SK-N-SH (cell line): ENCODE measurements at regions not wholly inside any gene's neighbourhood (a gene's known extent, or its start where the extent isn't known, plus 50 kb on each side); places are given as distances from the start of the nearest gene placed in this dataset.

Experiments used
- CTCF ChIA-PET: fragments of 300-600, 350-600 bp; formaldehyde crosslinking; extraction: SDS; loops from one replicate; lab custom pipeline; 2021; lab: Yijun Ruan, JAX
- POLR2A ChIA-PET: fragments of 350-600 bp; sonication (Branson Sonifier 250); formaldehyde crosslinking; extraction: SDS; loops from one replicate; lab custom pipeline; 2020; ENCODE audit warnings: antibody characterized with exemption, inconsistent platforms; lab: Yijun Ruan, JAX
- DNase-seq: peaks from one replicate; pipeline ENCODE4 v3.0.0; 2012
- H2AFZ ChIP-seq: fragments of 200-600 bp; sonication (generic); 2 replicates; pipeline ENCODE4 v1.8.1; 2016; ENCODE audit warnings: antibody characterized with exemption, mild to moderate bottlenecking, low read depth
- H3F3A ChIP-seq: fragments of 200-600 bp; sonication (generic); replicated peaks from 2 replicates; pipeline ENCODE3; 2016; ENCODE audit warnings: antibody characterized with exemption, mild to moderate bottlenecking; ENCODE audit not compliant: insufficient read depth
- H3K27ac ChIP-seq, 2 experiments: fragments of 200-500 bp in 1 of 2; fragments of 200-600 bp in 1 of 2; sonication (Bioruptor generic) in 1 of 2; sonication (generic), shearing (Covaris generic) in 1 of 2; 2 replicates each; pipeline versions ENCODE4 v1.5.1 to v1.6.1; 2014 to 2016; ENCODE audit warnings: low read depth in 2 of 2, inconsistent platforms in 1 of 2, low read length in 1 of 2, mild to moderate bottlenecking in 1 of 2, mixed read lengths in 1 of 2
- H3K27me3 ChIP-seq: fragments of 200-600 bp; sonication (generic), shearing (Covaris generic); 2 replicates; pipeline ENCODE4 v1.6.1; 2016; ENCODE audit warnings: mixed run types; ENCODE audit not compliant: insufficient read depth
- H3K36me3 ChIP-seq, 2 experiments: fragments of 200-500 bp in 1 of 2; fragments of 200-600 bp in 1 of 2; sonication (Bioruptor generic) in 1 of 2; sonication (generic) in 1 of 2; replicated peaks in 1 of 2; 2 replicates each; pipeline versions ENCODE3 to v1.5.1; 2014 to 2016; ENCODE audit warnings: low read length in 1 of 2, mild to moderate bottlenecking in 1 of 2; ENCODE audit not compliant: insufficient read depth in 2 of 2, control insufficient read depth in 1 of 2
- H3K4me1 ChIP-seq, 2 experiments: fragments of 200-500 bp in 1 of 2; fragments of 200-600 bp in 1 of 2; sonication (Bioruptor generic) in 1 of 2; sonication (generic), shearing (Covaris generic) in 1 of 2; 2 replicates each; pipeline versions ENCODE4 v1.5.1 to v1.6.1; 2014 to 2016; ENCODE audit warnings: low read depth in 1 of 2, low read length in 1 of 2, mixed run types in 1 of 2; ENCODE audit not compliant: insufficient read depth in 2 of 2, control insufficient read depth in 1 of 2
- H3K4me2 ChIP-seq: fragments of 200-600 bp; sonication (generic), shearing (Covaris generic); 2 replicates; pipeline ENCODE4 v1.6.1; 2017; ENCODE audit warnings: mixed run types
- H3K4me3 ChIP-seq, 2 experiments: fragments of 200-500 bp in 1 of 2; fragments of 200-600 bp in 1 of 2; sonication (Bioruptor generic) in 1 of 2; sonication (generic), shearing (Covaris generic) in 1 of 2; 2 replicates each; pipeline versions ENCODE4 v1.5.1 to v1.8.1; 2014 to 2016; ENCODE audit warnings: low read depth in 2 of 2, inconsistent platforms in 1 of 2, low read length in 1 of 2, mild to moderate bottlenecking in 1 of 2, mixed read lengths in 1 of 2, moderate library complexity in 1 of 2
- H3K79me2 ChIP-seq: fragments of 200-600 bp; sonication (generic); 2 replicates; pipeline ENCODE4 v1.8.1; 2017; ENCODE audit warnings: mild to moderate bottlenecking; ENCODE audit not compliant: insufficient read depth
- H3K9ac ChIP-seq: fragments of 200-600 bp; sonication (generic); 2 replicates; pipeline ENCODE4 v1.6.1; 2017; ENCODE audit warnings: mixed run types
- H3K9me2 ChIP-seq: fragments of 200-600 bp; sonication (generic); 2 replicates; pipeline ENCODE4 v1.6.1; 2017; ENCODE audit warnings: mixed run types
- H3K9me3 ChIP-seq: fragments of 200-600 bp; sonication (generic); 2 replicates; pipeline ENCODE4 v1.6.1; 2017; ENCODE audit warnings: mixed run types, mild to moderate bottlenecking, moderate library complexity
- H4K20me1 ChIP-seq: fragments of 200-600 bp; sonication (generic); 2 replicates; pipeline ENCODE4 v1.6.1; 2017; ENCODE audit warnings: mild to moderate bottlenecking, mixed run types; ENCODE audit not compliant: insufficient read depth
- CHD2 ChIP-seq: fragments of 150-350 bp; IDR thresholded peaks from 2 replicates; pipeline ENCODE4 v1.6.1; 2018; ENCODE audit warnings: low read length; ENCODE audit not compliant: partially characterized antibody
- ELF1 ChIP-seq: IDR thresholded peaks from 2 replicates; pipeline ENCODE4 v1.4.0; 2012
- EP300 ChIP-seq, 2 experiments: IDR thresholded peaks; 2 replicates each; pipeline versions ENCODE4 v1.4.0 to v1.6.1; 2012; ENCODE audit warnings: borderline replicate concordance in 1 of 2, low read depth in 1 of 2, low read length in 1 of 2
- EZH2phosphoT487 ChIP-seq: fragments of 200-600 bp; sonication (generic); IDR thresholded peaks from 2 replicates; pipeline ENCODE4 v1.6.1; 2017; ENCODE audit warnings: low read depth, mixed run types, mild to moderate bottlenecking, antibody characterized with exemption, moderate library complexity, borderline replicate concordance
- FOSL2 ChIP-seq: IDR thresholded peaks from 2 replicates; pipeline ENCODE4 v1.4.0; 2012; ENCODE audit warnings: low read depth, mild to moderate bottlenecking, moderate library complexity, borderline replicate concordance
- FOXJ3 ChIP-seq: sonication (generic); formaldehyde crosslinking; IDR thresholded peaks from 2 replicates; pipeline ENCODE4 v1.5.1; 2020; ENCODE audit warnings: mild to moderate bottlenecking, missing genetic modification reagents
- FOXM1 ChIP-seq: IDR thresholded peaks from 2 replicates; pipeline ENCODE4 v1.4.0; 2012; ENCODE audit warnings: low read depth, mild to moderate bottlenecking
- GABPA ChIP-seq: IDR thresholded peaks from 2 replicates; pipeline ENCODE4 v1.4.0; 2012; ENCODE audit warnings: low read depth, mild to moderate bottlenecking
- GATA2 ChIP-seq: sonication (generic); formaldehyde crosslinking; IDR thresholded peaks from 2 replicates; pipeline ENCODE4 v1.5.0; 2020; ENCODE audit warnings: mild to moderate bottlenecking, missing genetic modification reagents
- JUND ChIP-seq: IDR thresholded peaks from 2 replicates; pipeline ENCODE4 v1.4.0; 2012
- MEF2A ChIP-seq: IDR thresholded peaks from 2 replicates; pipeline ENCODE4 v1.4.0; 2012; ENCODE audit warnings: low read depth, borderline replicate concordance
- NFIC ChIP-seq: IDR thresholded peaks from 2 replicates; pipeline ENCODE4 v1.4.0; 2012; ENCODE audit warnings: borderline replicate concordance
- NRF1 ChIP-seq: IDR thresholded peaks from 2 replicates; pipeline ENCODE4 v1.6.1; 2012; ENCODE audit warnings: low read depth, mild to moderate bottlenecking, low read length
- RAD21 ChIP-seq: IDR thresholded peaks from 2 replicates; pipeline ENCODE4 v1.6.1; 2012; ENCODE audit warnings: mild to moderate bottlenecking, low read length
- RXRA ChIP-seq: IDR thresholded peaks from 2 replicates; pipeline ENCODE4 v1.4.0; 2012; ENCODE audit warnings: low read depth, mild to moderate bottlenecking, borderline replicate concordance
- SIN3A ChIP-seq: IDR thresholded peaks from 2 replicates; pipeline ENCODE4 v1.6.1; 2012; ENCODE audit warnings: low read depth, mild to moderate bottlenecking, low read length, moderate library complexity, borderline replicate concordance
- TEAD4 ChIP-seq: IDR thresholded peaks from 2 replicates; pipeline ENCODE4 v1.4.0; 2012; ENCODE audit warnings: mild to moderate bottlenecking, borderline replicate concordance; ENCODE audit not compliant: insufficient read depth
- YY1 ChIP-seq: IDR thresholded peaks from 2 replicates; pipeline ENCODE4 v1.4.0; 2012; ENCODE audit warnings: low read depth, mild to moderate bottlenecking
- WGBS: methylation state at CpG from one replicate; pipeline ENCODE4 v1.1.6; 2017; ENCODE audit warnings: low lambda C conversion rate; 5-methylcytosine and 5-hydroxymethylcytosine counted together
- TF ChIP-seq, protein P1 (sequence below): fragments of 200-600 bp; sonication (generic); IDR thresholded peaks from 2 replicates; pipeline ENCODE4 v1.6.1; 2017; ENCODE audit warnings: antibody characterized with exemption, mild to moderate bottlenecking, moderate library complexity
- TF ChIP-seq, protein P2 (sequence below): IDR thresholded peaks from 2 replicates; pipeline ENCODE4 v1.4.0; 2012; ENCODE audit warnings: low read depth
- TF ChIP-seq, protein P3 (sequence below): IDR thresholded peaks from 2 replicates; pipeline ENCODE4 v1.4.0; 2012; ENCODE audit warnings: low read depth, borderline replicate concordance
- TF ChIP-seq, protein P4 (sequence below): fragments of 150-350 bp; IDR thresholded peaks from 2 replicates; pipeline ENCODE4 v1.6.1; 2017; ENCODE audit warnings: antibody characterized with exemption, low read length, low read depth, borderline replicate concordance

DNA sequence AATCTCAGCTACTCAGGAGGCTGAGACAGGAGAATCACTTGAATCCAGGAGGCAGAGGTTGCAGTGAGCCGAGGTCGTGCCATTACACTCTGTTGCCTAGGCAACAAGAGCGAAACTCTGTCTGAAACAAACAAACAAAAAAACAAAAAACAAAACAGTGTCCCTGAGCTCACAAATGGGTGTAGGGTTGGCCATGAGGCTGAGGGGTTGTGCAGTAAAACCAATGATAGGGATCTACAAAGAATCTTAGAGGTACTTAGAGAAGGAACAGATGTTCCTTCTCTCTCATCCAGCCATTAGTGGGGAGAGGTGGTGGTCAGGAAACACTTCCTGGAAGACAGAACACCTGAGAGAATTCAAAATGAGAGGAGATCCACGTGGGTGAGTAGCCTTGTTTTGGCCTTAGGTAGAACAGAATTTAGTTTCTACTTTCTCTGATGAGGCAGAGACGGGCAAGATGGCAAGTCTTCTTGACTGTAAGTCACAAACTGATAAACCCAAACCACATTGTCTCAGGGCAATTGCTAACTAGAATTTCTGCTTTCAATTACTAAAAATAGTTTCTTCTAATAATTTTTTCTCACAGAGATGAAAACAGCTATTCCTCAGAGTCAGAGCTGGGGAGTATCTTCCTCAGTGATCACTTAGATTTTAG is 61.5 kb upstream of the PPM1B start:
- Histone ChIP-seq H3K27ac (no peak overlapping the region), H3K9me3 (no peaks in the 10 kb centered on the region), H3K79me2 (no peaks in the 10 kb centered on the region), H3K9ac (no peak overlapping the region), H3F3A (no peaks in the 10 kb centered on the region), H4K20me1 (no peaks in the 10 kb centered on the region), H3K4me2 (no peak overlapping the region), H3K4me3 (no peak overlapping the region), H2AFZ (no peak overlapping the region), H3K36me3 (no peaks in the 10 kb centered on the region), H3K27me3 (no peaks in the 10 kb centered on the region), H3K9me2 (no peaks in the 10 kb centered on the region), H3K4me1 (no peaks in the 10 kb centered on the region)
- ChIA-PET CTCF (interaction anchor here (0.8 to 2.5 kb wide), 5 partner anchors 16 to 137 kb away, joined by 3 to 6 read pairs (median 4); no protein-coding TSS in a partner anchor), POLR2A (interaction anchor here (0.7 kb wide), 1 partner anchor 110 kb away, joined by 3 read pairs; no protein-coding TSS in a partner anchor)
- TF ChIP-seq, protein P1, sequence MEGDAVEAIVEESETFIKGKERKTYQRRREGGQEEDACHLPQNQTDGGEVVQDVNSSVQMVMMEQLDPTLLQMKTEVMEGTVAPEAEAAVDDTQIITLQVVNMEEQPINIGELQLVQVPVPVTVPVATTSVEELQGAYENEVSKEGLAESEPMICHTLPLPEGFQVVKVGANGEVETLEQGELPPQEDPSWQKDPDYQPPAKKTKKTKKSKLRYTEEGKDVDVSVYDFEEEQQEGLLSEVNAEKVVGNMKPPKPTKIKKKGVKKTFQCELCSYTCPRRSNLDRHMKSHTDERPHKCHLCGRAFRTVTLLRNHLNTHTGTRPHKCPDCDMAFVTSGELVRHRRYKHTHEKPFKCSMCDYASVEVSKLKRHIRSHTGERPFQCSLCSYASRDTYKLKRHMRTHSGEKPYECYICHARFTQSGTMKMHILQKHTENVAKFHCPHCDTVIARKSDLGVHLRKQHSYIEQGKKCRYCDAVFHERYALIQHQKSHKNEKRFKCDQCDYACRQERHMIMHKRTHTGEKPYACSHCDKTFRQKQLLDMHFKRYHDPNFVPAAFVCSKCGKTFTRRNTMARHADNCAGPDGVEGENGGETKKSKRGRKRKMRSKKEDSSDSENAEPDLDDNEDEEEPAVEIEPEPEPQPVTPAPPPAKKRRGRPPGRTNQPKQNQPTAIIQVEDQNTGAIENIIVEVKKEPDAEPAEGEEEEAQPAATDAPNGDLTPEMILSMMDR, result no peak
- TF ChIP-seq ELF1 (no peak), JUND (no peak), MEF2A (no peak), NFIC (no peak), EP300 (IDR thresholded peaks at IDR 0.05; ENCODE audit: borderline replicate concordance in 1 of 2, low read depth in 1 of 2, low read length in 1 of 2) (no peak), NRF1 (no peak), CHD2 (no peak), FOSL2 (no peak), SIN3A (no peak), GABPA (no peak)
- TF ChIP-seq, protein P2, sequence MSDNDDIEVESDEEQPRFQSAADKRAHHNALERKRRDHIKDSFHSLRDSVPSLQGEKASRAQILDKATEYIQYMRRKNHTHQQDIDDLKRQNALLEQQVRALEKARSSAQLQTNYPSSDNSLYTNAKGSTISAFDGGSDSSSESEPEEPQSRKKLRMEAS, result no peak
- TF ChIP-seq, protein P3, sequence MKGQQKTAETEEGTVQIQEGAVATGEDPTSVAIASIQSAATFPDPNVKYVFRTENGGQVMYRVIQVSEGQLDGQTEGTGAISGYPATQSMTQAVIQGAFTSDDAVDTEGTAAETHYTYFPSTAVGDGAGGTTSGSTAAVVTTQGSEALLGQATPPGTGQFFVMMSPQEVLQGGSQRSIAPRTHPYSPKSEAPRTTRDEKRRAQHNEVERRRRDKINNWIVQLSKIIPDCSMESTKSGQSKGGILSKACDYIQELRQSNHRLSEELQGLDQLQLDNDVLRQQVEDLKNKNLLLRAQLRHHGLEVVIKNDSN, result no peak
- 61% methylated on average over 5 of the region's 5 CpGs for WGBS
- DNase-seq, result no peak

DNA sequence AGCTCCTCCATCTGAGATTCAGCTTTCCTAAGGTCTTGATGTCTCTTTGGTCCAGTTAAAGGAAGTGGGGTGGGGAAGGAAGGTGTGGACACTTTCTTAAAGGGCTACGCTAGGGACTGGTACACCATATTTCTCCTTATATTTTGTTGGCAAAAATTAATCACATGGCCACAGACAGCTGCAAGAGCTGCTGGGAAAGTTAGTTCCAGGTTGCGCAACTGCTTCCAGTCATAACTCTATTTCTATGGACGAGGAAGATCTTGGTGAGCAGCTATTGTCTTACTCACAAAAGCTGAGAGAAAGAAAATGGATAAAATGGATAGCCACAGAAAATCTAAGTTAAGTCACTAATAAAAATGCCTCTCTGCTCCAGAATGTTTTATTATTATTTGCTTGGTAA is 60.7 kb upstream of the PPM1B start:
- 62% methylated on average over 3 of the region's 3 CpGs for WGBS
- Histone ChIP-seq H3K27ac (no peak overlapping the region), H3K4me2 (no peak overlapping the region), H4K20me1 (no peaks in the 10 kb centered on the region), H3K36me3 (no peaks in the 10 kb centered on the region), H3K9me2 (no peaks in the 10 kb centered on the region), H3K9me3 (no peaks in the 10 kb centered on the region), H3K27me3 (no peaks in the 10 kb centered on the region), H3K9ac (no peak overlapping the region), H3F3A (no peaks in the 10 kb centered on the region), H3K79me2 (no peaks in the 10 kb centered on the region), H3K4me1 (no peaks in the 10 kb centered on the region), H3K4me3 (no peak overlapping the region), H2AFZ (no peak overlapping the region)
- POLR2A ChIA-PET, result no interaction called here
- no peak for DNase-seq
- CTCF ChIA-PET, result interaction anchor here (0.8 to 2.5 kb wide), 5 partner anchors 17 to 136 kb away, joined by 3 to 6 read pairs (median 4); no protein-coding TSS in a partner anchor
- no peak for TF ChIP-seq RXRA
- TF ChIP-seq, protein P4, sequence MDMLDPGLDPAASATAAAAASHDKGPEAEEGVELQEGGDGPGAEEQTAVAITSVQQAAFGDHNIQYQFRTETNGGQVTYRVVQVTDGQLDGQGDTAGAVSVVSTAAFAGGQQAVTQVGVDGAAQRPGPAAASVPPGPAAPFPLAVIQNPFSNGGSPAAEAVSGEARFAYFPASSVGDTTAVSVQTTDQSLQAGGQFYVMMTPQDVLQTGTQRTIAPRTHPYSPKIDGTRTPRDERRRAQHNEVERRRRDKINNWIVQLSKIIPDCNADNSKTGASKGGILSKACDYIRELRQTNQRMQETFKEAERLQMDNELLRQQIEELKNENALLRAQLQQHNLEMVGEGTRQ, result no peak
- no peak for TF ChIP-seq EZH2phosphoT487
- no peak for TF ChIP-seq GATA2 (CRISPR knock-in tag)
- TF ChIP-seq YY1, result no peak
- no peak for TF ChIP-seq FOXM1
- TF ChIP-seq SIN3A, result no peak
- TF ChIP-seq, protein P2, result no peak
- TF ChIP-seq ELF1, result no peak
- TF ChIP-seq EP300 (IDR thresholded peaks at IDR 0.05; ENCODE audit: borderline replicate concordance in 1 of 2, low read depth in 1 of 2, low read length in 1 of 2), result no peak
- no peak for TF ChIP-seq TEAD4
- TF ChIP-seq RAD21, result no peak
- no peak for TF ChIP-seq FOXJ3 (CRISPR knock-in tag)
- no peak for TF ChIP-seq CHD2
- TF ChIP-seq, protein P3, result no peak
